H1 (cell line): ENCODE measurements at regions not wholly inside any gene's neighbourhood (a gene's known extent, or its start where the extent isn't known, plus 50 kb on each side); places are given as distances from the start of the nearest gene placed in this dataset.

Source experiments
- CTCF ChIA-PET: fragments of 300-600 bp; sonication (Branson Sonifier 250); formaldehyde crosslinking; loops from one replicate; lab custom pipeline; 2021; ENCODE audit not compliant: partially characterized antibody; lab: Charles Lee
- POLR2A ChIA-PET: fragments of 300-600 bp; sonication (Branson Sonifier 250); formaldehyde crosslinking; loops from one replicate; lab custom pipeline; 2021; ENCODE audit warnings: inconsistent platforms; ENCODE audit not compliant: partially characterized antibody; lab: Charles Lee
- DNase-seq, 2 experiments: peaks; one replicate each; pipeline versions ENCODE4 v3.0.0 to v3.0.0-alpha.2; 2010 to 2022; ENCODE audit warnings: low spot score in 2 of 2, low read depth in 1 of 2, mixed read lengths in 1 of 2
- FAIRE-seq: peaks from 2 replicates; lab custom pipeline; 2011; peaks lifted over from hg19 to GRCh38; lab: Jason Lieb, UNC
- H2AFZ ChIP-seq: 2 replicates; pipeline ENCODE4 v1.8.1; 2012; ENCODE audit warnings: low read length, inconsistent platforms
- H2AK5ac ChIP-seq: 2 replicates; pipeline ENCODE4 v1.6.1; 2013; ENCODE audit warnings: low read depth, low read length
- H2BK120ac ChIP-seq: replicated peaks from 2 replicates; pipeline ENCODE3; 2013; ENCODE audit warnings: low read depth, low read length, inconsistent platforms
- H2BK12ac ChIP-seq: 2 replicates; pipeline ENCODE4 v1.6.1; 2013; ENCODE audit warnings: low read depth, low read length
- H2BK15ac ChIP-seq: 2 replicates; pipeline ENCODE4 v1.6.1; 2013; ENCODE audit warnings: low read length
- H2BK20ac ChIP-seq: 2 replicates; pipeline ENCODE4 v1.6.1; 2013; ENCODE audit warnings: low read length
- H2BK5ac ChIP-seq: 2 replicates; pipeline ENCODE4 v1.6.1; 2013; ENCODE audit warnings: low read depth, low read length
- H3K14ac ChIP-seq: 2 replicates; pipeline ENCODE4 v1.6.1; 2013; ENCODE audit warnings: inconsistent platforms; ENCODE audit not compliant: insufficient read length
- H3K18ac ChIP-seq: 2 replicates; pipeline ENCODE4 v1.6.1; 2013; ENCODE audit warnings: low read length; ENCODE audit errors: extremely low read depth
- H3K23ac ChIP-seq: 2 replicates; pipeline ENCODE4 v1.6.1; 2013; ENCODE audit warnings: inconsistent platforms; ENCODE audit not compliant: insufficient read length
- H3K23me2 ChIP-seq: 2 replicates; pipeline ENCODE4 v1.6.1; 2013; ENCODE audit warnings: low read depth, low read length
- H3K27ac ChIP-seq: 2 replicates; pipeline ENCODE4 v1.6.1; 2011; ENCODE audit warnings: low read depth, low read length, inconsistent platforms
- H3K27me3 ChIP-seq, 4 experiments: replicated peaks in 1 of 4; 1 replicate in 1 of 4; 2 replicates in 3 of 4; pipeline versions ENCODE4 v1.6.1 to v1.8.1; 2011 to 2013; ENCODE audit warnings: low read length in 3 of 4, mild to moderate bottlenecking in 3 of 4, inconsistent platforms in 2 of 4, mixed read lengths in 2 of 4, moderate library complexity in 1 of 4; ENCODE audit not compliant: control insufficient read depth in 3 of 4, insufficient read depth in 3 of 4; ENCODE audit errors: extremely low read depth in 1 of 4
- H3K36me3 ChIP-seq, 4 experiments: 2 replicates each; pipeline versions ENCODE4 v1.6.1 to v1.8.1; 2011 to 2013; ENCODE audit warnings: mild to moderate bottlenecking in 4 of 4, low read length in 3 of 4, moderate library complexity in 2 of 4, control low read depth in 1 of 4, inconsistent platforms in 1 of 4; ENCODE audit not compliant: insufficient read depth in 4 of 4, control insufficient read depth in 2 of 4
- H3K4ac ChIP-seq: replicated peaks from 2 replicates; pipeline ENCODE3; 2013; ENCODE audit warnings: low read length, low read depth, mixed read lengths, inconsistent platforms; ENCODE audit not compliant: insufficient read length
- H3K4me1 ChIP-seq, 4 experiments: replicated peaks in 1 of 4; 1 replicate in 1 of 4; 2 replicates in 3 of 4; pipeline versions ENCODE4 v1.6.1 to v1.8.1; 2011 to 2013; ENCODE audit warnings: low read length in 3 of 4, inconsistent platforms in 2 of 4, mixed read lengths in 1 of 4; ENCODE audit not compliant: insufficient read depth in 4 of 4, control insufficient read depth in 3 of 4
- H3K4me2 ChIP-seq, 2 experiments: 2 replicates each; pipeline versions ENCODE4 v1.6.1 to v1.8.1; 2011 to 2013; ENCODE audit warnings: low read depth in 2 of 2, low read length in 2 of 2, control low read depth in 1 of 2, inconsistent platforms in 1 of 2, mild to moderate bottlenecking in 1 of 2; ENCODE audit not compliant: insufficient read depth in 1 of 2
- H3K4me3 ChIP-seq, 4 experiments: fragments of 200-600, 300-600 bp in 1 of 4; sonication (generic), shearing (Covaris generic), sonication (Bioruptor Twin) in 1 of 4; 2 replicates each; pipeline versions ENCODE4 v1.5.1 to v1.8.1; 2011 to 2016; ENCODE audit warnings: low read length in 4 of 4, low read depth in 3 of 4, control low read depth in 2 of 4, inconsistent platforms in 2 of 4, mild to moderate bottlenecking in 2 of 4, mixed read lengths in 1 of 4, moderate library complexity in 1 of 4; ENCODE audit not compliant: insufficient read depth in 2 of 4; ENCODE audit errors: extremely low read depth in 1 of 4
- H3K56ac ChIP-seq: replicated peaks from 2 replicates; pipeline ENCODE3; 2013; ENCODE audit warnings: low read depth, mild to moderate bottlenecking, mixed read lengths, low read length, inconsistent platforms; ENCODE audit not compliant: insufficient read length
- H3K79me1 ChIP-seq: 2 replicates; pipeline ENCODE4 v1.6.1; 2013; ENCODE audit warnings: low read depth, low read length, control low read depth
- H3K79me2 ChIP-seq, 2 experiments: 2 replicates each; pipeline versions ENCODE4 v1.6.1 to v1.8.1; 2012 to 2013; ENCODE audit warnings: low read length in 2 of 2, mild to moderate bottlenecking in 2 of 2, inconsistent platforms in 1 of 2; ENCODE audit not compliant: insufficient read depth in 2 of 2, control insufficient read depth in 1 of 2
- H3K9ac ChIP-seq, 4 experiments: replicated peaks in 1 of 4; 1 replicate in 1 of 4; 2 replicates in 3 of 4; pipeline versions ENCODE4 v1.6.1 to v1.8.1; 2011 to 2013; ENCODE audit warnings: low read depth in 3 of 4, low read length in 3 of 4, control low read depth in 2 of 4, mild to moderate bottlenecking in 2 of 4, moderate library complexity in 2 of 4, inconsistent platforms in 1 of 4; ENCODE audit errors: extremely low read depth in 1 of 4
- H3K9me3 ChIP-seq, 2 experiments: 2 replicates each; pipeline versions ENCODE4 v1.6.1 to v1.8.1; 2012 to 2013; ENCODE audit warnings: mild to moderate bottlenecking in 2 of 2, moderate library complexity in 2 of 2, control low read depth in 1 of 2, inconsistent platforms in 1 of 2, low read depth in 1 of 2, low read length in 1 of 2, mixed read lengths in 1 of 2; ENCODE audit not compliant: insufficient read depth in 2 of 2
- H4K20me1 ChIP-seq, 2 experiments: replicated peaks in 1 of 2; 2 replicates each; pipeline versions ENCODE3 to v1.8.1; 2011 to 2013; ENCODE audit warnings: inconsistent platforms in 2 of 2, low read length in 2 of 2, mild to moderate bottlenecking in 1 of 2; ENCODE audit not compliant: insufficient read depth in 2 of 2, control insufficient read depth in 1 of 2
- H4K5ac ChIP-seq: 2 replicates; pipeline ENCODE4 v1.6.1; 2013; ENCODE audit warnings: low read length, low read depth, mixed read lengths, inconsistent platforms; ENCODE audit not compliant: insufficient read length
- H4K8ac ChIP-seq: 2 replicates; pipeline ENCODE4 v1.8.0; 2013; ENCODE audit warnings: mild to moderate bottlenecking, moderate library complexity, low read length, inconsistent platforms; ENCODE audit not compliant: insufficient read depth; ENCODE audit errors: extremely low read depth
- H4K91ac ChIP-seq: replicated peaks from 2 replicates; pipeline ENCODE3; 2013; ENCODE audit warnings: low read length, mixed read lengths, inconsistent platforms; ENCODE audit not compliant: insufficient read length
- BACH1 ChIP-seq: IDR thresholded peaks from 2 replicates; pipeline ENCODE4 v1.6.1; 2012; ENCODE audit warnings: low read length, improper control_type of control experiment
- CHD1 ChIP-seq: IDR thresholded peaks from 2 replicates; pipeline ENCODE4 v1.6.1; 2012; ENCODE audit warnings: low read depth, low read length, improper control_type of control experiment
- CTBP2 ChIP-seq: IDR thresholded peaks from 2 replicates; pipeline ENCODE4 v1.7.0; 2011; ENCODE audit warnings: borderline replicate concordance, mild to moderate bottlenecking, moderate library complexity, mixed read lengths, low read length; ENCODE audit not compliant: insufficient read depth, insufficient read length
- GTF2F1 ChIP-seq: IDR thresholded peaks from 2 replicates; pipeline ENCODE4 v1.6.1; 2012; ENCODE audit warnings: low read depth, low read length, improper control_type of control experiment, borderline replicate concordance
- MAFK ChIP-seq: IDR thresholded peaks from 2 replicates; pipeline ENCODE4 v1.6.1; 2012; ENCODE audit warnings: low read depth, mild to moderate bottlenecking, improper control_type of control experiment, low read length
- NANOG ChIP-seq: IDR thresholded peaks from 2 replicates; pipeline ENCODE4 v1.6.1; 2011; ENCODE audit warnings: low read length, low read depth, mild to moderate bottlenecking, inconsistent platforms; ENCODE audit not compliant: insufficient read depth, poor library complexity, severe bottlenecking
- POLR2A ChIP-seq, 2 experiments: IDR thresholded peaks; 1 replicate in 1 of 2; 2 replicates in 1 of 2; pipeline ENCODE4 v1.6.1; 2011; ENCODE audit warnings: low read depth in 2 of 2, low read length in 2 of 2, mild to moderate bottlenecking in 2 of 2; ENCODE audit errors: control extremely low read depth in 1 of 2
- RAD21 ChIP-seq, 2 experiments: IDR thresholded peaks in 1 of 2; conservative IDR thresholded peaks in 1 of 2; 2 replicates each; pipeline ENCODE4 v1.6.1; 2011; ENCODE audit warnings: low read depth in 2 of 2, low read length in 2 of 2, improper control_type of control experiment in 1 of 2, inconsistent platforms in 1 of 2, mild to moderate bottlenecking in 1 of 2, moderate library complexity in 1 of 2
- SRF ChIP-seq: IDR thresholded peaks from 2 replicates; pipeline ENCODE4 v1.6.1; 2011; ENCODE audit warnings: mild to moderate bottlenecking, low read depth, low read length, moderate library complexity
- TAF1 ChIP-seq: IDR thresholded peaks from 2 replicates; pipeline ENCODE4 v1.6.1; 2011; ENCODE audit warnings: mild to moderate bottlenecking, low read depth, low read length
- TAF7 ChIP-seq: optimal IDR thresholded peaks from 2 replicates; pipeline ENCODE3; 2011; ENCODE audit warnings: low read depth, mild to moderate bottlenecking, inconsistent platforms, low read length, moderate library complexity, borderline replicate concordance
- USF2 ChIP-seq: IDR thresholded peaks from 2 replicates; pipeline ENCODE4 v1.6.1; 2011; ENCODE audit warnings: low read length, improper control_type of control experiment
- WGBS, 2 experiments: shearing (Covaris generic) in 1 of 2; methylation state at CpG; one replicate each; pipeline versions ENCODE4 v1.1.6 to v1.1.7; 2013 to 2015; ENCODE audit warnings: low lambda C conversion rate in 2 of 2, mixed read lengths in 2 of 2, inconsistent platforms in 1 of 2, low coverage in 1 of 2, missing lambda C conversion rate in 1 of 2; ENCODE audit not compliant: insufficient replicate concordance in 2 of 2, insufficient coverage in 1 of 2, insufficient read length in 1 of 2; ENCODE audit errors: extremely low coverage in 1 of 2, missing lambda C conversion rate in 1 of 2; 5-methylcytosine and 5-hydroxymethylcytosine counted together

GRCh38 chr12:92541731-92542130 lies 161.1 kb upstream of the PLEKHG7 start:
- Histone ChIP-seq H3K27me3 (no peaks in the 10 kb centered on the region), H2BK15ac (no peak overlapping the region), H4K8ac (no peak overlapping the region), H3K4me2 (no peak overlapping the region), H3K4ac (no peak overlapping the region), H3K9me3 (no peaks in the 10 kb centered on the region), H3K79me1 (no peaks in the 10 kb centered on the region), H3K36me3 (no peaks in the 10 kb centered on the region), H2BK20ac (no peak overlapping the region), H3K4me3 (no peak overlapping the region), H3K4me1 (peaks cover 2 to 6% (median 3%) of the 10 kb centered on the region in 4 experiments; a peak in 5 of 7 replicates), H2AK5ac (no peak overlapping the region), H4K20me1 (no peaks in the 10 kb centered on the region), H3K23me2 (no peaks in the 10 kb centered on the region), H2BK12ac (no peak overlapping the region), H2BK120ac (no peak overlapping the region), H3K56ac (no peak overlapping the region), H3K27ac (no peak overlapping the region), H3K9ac (no peak overlapping the region), H3K23ac (no peak overlapping the region), H4K91ac (no peak overlapping the region), H3K14ac (no peak overlapping the region), H3K79me2 (no peaks in the 10 kb centered on the region), H2AFZ (no peak overlapping the region), H2BK5ac (no peak overlapping the region), H3K18ac (no peak overlapping the region), H4K5ac (no peak overlapping the region)
- DNase-seq (no peak), FAIRE-seq (no peak)
- ChIA-PET CTCF (interaction anchor here (1.0 kb wide), 1 partner anchor 56 kb away, joined by 3 read pairs; no protein-coding TSS in a partner anchor), POLR2A (no interaction called here)
- WGBS, 2 experiments, result 89% methylated on average over 2 of the region's 2 CpGs; no CpG with 5 or more reads in 1 of the 2 experiments
- TF ChIP-seq TAF7, result no peak
- no peak for TF ChIP-seq BACH1
- no peak for TF ChIP-seq CHD1
- no peak for TF ChIP-seq USF2
- TF ChIP-seq RAD21 (IDR thresholded peaks at IDR 0.05 in 1 of 2, conservative IDR thresholded peaks at IDR 0.05 in 1 of 2; ENCODE audit: low read depth in 2 of 2, low read length in 2 of 2), result no peak
- no peak for TF ChIP-seq CTBP2
- TF ChIP-seq MAFK, result no peak
- no peak for TF ChIP-seq GTF2F1
- TF ChIP-seq TAF1, result no peak
- no peak for TF ChIP-seq SRF
- no peak for TF ChIP-seq NANOG
- TF ChIP-seq POLR2A (IDR thresholded peaks at IDR 0.05; ENCODE audit: control extremely low read depth in 1 of 2, low read depth in 2 of 2, low read length in 2 of 2), result no peak
